ENCODE measurements at regions not wholly inside any gene's neighbourhood (a gene's known extent, or its start where the extent isn't known, plus 50 kb on each side); places are given as distances from the start of the nearest gene placed in this dataset.
"Not testable (repeated sequence)": the region's sequence is repeated elsewhere in the genome, so short reads cannot be mapped to it uniquely, and the experiment has no call there.

DNA sequence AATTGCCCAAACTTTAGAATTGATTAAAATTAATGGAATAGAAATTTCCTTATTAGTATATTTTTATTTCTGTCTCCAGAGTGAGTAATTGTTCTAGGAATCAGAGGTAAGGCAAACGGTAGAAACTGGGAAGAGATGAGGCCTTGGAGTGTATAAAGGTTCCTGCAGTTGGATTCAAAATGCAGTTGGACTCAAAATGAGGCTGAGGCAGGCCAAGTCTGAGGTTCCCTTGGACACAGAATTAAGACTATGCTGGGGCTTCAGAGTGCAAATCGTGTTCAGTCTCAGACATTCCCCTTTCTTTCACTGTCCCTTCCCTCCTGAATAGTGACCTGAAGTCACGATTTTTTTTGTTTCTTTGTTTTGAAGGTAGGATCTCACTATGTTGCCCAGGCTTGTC, 746.9 kb upstream of the NRXN1 start:
- H3K27ac ChIP-seq, result no peak overlapping the region
- no peak overlapping the region for H3K4me3 ChIP-seq
- TF ChIP-seq, protein P1, sequence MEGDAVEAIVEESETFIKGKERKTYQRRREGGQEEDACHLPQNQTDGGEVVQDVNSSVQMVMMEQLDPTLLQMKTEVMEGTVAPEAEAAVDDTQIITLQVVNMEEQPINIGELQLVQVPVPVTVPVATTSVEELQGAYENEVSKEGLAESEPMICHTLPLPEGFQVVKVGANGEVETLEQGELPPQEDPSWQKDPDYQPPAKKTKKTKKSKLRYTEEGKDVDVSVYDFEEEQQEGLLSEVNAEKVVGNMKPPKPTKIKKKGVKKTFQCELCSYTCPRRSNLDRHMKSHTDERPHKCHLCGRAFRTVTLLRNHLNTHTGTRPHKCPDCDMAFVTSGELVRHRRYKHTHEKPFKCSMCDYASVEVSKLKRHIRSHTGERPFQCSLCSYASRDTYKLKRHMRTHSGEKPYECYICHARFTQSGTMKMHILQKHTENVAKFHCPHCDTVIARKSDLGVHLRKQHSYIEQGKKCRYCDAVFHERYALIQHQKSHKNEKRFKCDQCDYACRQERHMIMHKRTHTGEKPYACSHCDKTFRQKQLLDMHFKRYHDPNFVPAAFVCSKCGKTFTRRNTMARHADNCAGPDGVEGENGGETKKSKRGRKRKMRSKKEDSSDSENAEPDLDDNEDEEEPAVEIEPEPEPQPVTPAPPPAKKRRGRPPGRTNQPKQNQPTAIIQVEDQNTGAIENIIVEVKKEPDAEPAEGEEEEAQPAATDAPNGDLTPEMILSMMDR (IDR thresholded peaks at IDR 0.05), result no peak
- TF ChIP-seq POLR2A (IDR thresholded peaks at IDR 0.05), result no peak
- TF ChIP-seq EP300 (IDR thresholded peaks at IDR 0.05), result no peak
- TF ChIP-seq POLR2AphosphoS5 (IDR thresholded peaks at IDR 0.05), result no peak
- no peaks in the 10 kb centered on the region for H3K9me3 ChIP-seq
- DNase-seq (ENCODE audit: low spot score in 2 of 2), result no peak
- 65% methylated on average over 3 of the region's 3 CpGs for WGBS
- no peaks in the 10 kb centered on the region for H3K27me3 ChIP-seq
- no peaks in the 10 kb centered on the region for H3K4me1 ChIP-seq
- H3K36me3 ChIP-seq, result no peaks in the 10 kb centered on the region

- 94% methylated on average over 12 of the region's 12 CpGs for WGBS
- not testable (repeated sequence) for H3K4me3 ChIP-seq; DNase-seq (ENCODE audit: low spot score in 2 of 2); H3K4me1 ChIP-seq; H3K27ac ChIP-seq; H3K9me3 ChIP-seq; H3K27me3 ChIP-seq; H3K36me3 ChIP-seq
These were observed 742.7 kb upstream of the NRXN1 start for GRCh38 chr2:51774606-51775005.

DNA sequence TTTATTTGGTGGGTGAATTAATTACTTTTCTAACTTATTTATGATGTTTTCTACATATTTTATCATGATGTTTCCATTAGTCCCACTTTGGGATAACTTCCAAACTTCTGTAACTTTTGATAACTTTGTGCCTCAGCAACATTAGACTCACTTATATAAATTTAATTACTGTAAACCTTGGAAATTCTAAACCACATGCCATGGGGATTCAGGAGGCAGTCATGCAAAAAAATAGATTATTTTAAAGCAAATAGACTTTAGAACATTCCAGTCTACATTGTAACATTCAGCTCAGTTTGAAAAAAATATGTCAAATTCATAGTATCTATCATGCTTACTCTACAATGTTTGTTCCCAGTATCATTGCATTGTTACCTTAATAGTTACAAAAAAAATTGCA, 728.5 kb upstream of the NRXN1 start:
- TF ChIP-seq POLR2AphosphoS5 (IDR thresholded peaks at IDR 0.05) (no peak), POLR2A (IDR thresholded peaks at IDR 0.05) (no peak), EP300 (IDR thresholded peaks at IDR 0.05) (no peak)
- TF ChIP-seq, protein P1 (IDR thresholded peaks at IDR 0.05), result no peak
- Histone ChIP-seq H3K27me3 (no peaks in the 10 kb centered on the region), H3K4me1 (no peaks in the 10 kb centered on the region), H3K9me3 (no peaks in the 10 kb centered on the region), H3K27ac (no peak overlapping the region), H3K4me3 (no peak overlapping the region), H3K36me3 (no peaks in the 10 kb centered on the region)
- DNase-seq (ENCODE audit: low spot score in 2 of 2), result no peak

- Histone ChIP-seq H3K27ac (no peak overlapping the region), H3K27me3 (no peaks in the 10 kb centered on the region), H3K36me3 (no peaks in the 10 kb centered on the region), H3K9me3 (no peaks in the 10 kb centered on the region), H3K4me3 (no peak overlapping the region), H3K4me1 (no peaks in the 10 kb centered on the region)
- TF ChIP-seq POLR2AphosphoS5 (IDR thresholded peaks at IDR 0.05) (no peak), EP300 (IDR thresholded peaks at IDR 0.05) (no peak), POLR2A (IDR thresholded peaks at IDR 0.05) (no peak)
- TF ChIP-seq, protein P1 (IDR thresholded peaks at IDR 0.05), result no peak
- no peak for DNase-seq (ENCODE audit: low spot score in 2 of 2)
- 78% methylated on average over 1 of the region's 1 CpG for WGBS
These were observed 726.1 kb upstream of the NRXN1 start for GRCh38 chr2:51758081-51758480.

- Histone ChIP-seq H3K36me3 (no peaks in the 10 kb centered on the region), H3K4me3 (no peak overlapping the region), H3K9me3 (no peaks in the 10 kb centered on the region), H3K27ac (no peak overlapping the region), H3K4me1 (no peaks in the 10 kb centered on the region), H3K27me3 (no peaks in the 10 kb centered on the region)
- 85% methylated on average over 1 of the region's 1 CpG for WGBS
- no peak for DNase-seq (ENCODE audit: low spot score in 2 of 2)
- TF ChIP-seq POLR2AphosphoS5 (IDR thresholded peaks at IDR 0.05), result no peak
- TF ChIP-seq, protein P1 (IDR thresholded peaks at IDR 0.05), result no peak
- TF ChIP-seq EP300 (IDR thresholded peaks at IDR 0.05), result no peak
- no peak for TF ChIP-seq POLR2A (IDR thresholded peaks at IDR 0.05)
These were observed 702.2 kb upstream of the NRXN1 start for GRCh38 chr2:51734115-51734514.

- Histone ChIP-seq H3K27ac (no peak overlapping the region), H3K4me3 (no peak overlapping the region), H3K9me3 (no peaks in the 10 kb centered on the region), H3K36me3 (no peaks in the 10 kb centered on the region), H3K4me1 (no peaks in the 10 kb centered on the region), H3K27me3 (no peaks in the 10 kb centered on the region)
- TF ChIP-seq, protein P1 (IDR thresholded peaks at IDR 0.05), result no peak
- TF ChIP-seq POLR2AphosphoS5 (IDR thresholded peaks at IDR 0.05) (no peak), POLR2A (IDR thresholded peaks at IDR 0.05) (no peak), EP300 (IDR thresholded peaks at IDR 0.05) (no peak)
- no peak for DNase-seq (ENCODE audit: low spot score in 2 of 2)
- 29% methylated on average over 1 of the region's 1 CpG for WGBS
These were observed 691.8 kb upstream of the NRXN1 start for GRCh38 chr2:51723691-51724090.

Measured in suprapubic skin (tissue), 4 donors.